ENCODE measurements at regions not wholly inside any gene's neighbourhood (a gene's known extent, or its start where the extent isn't known, plus 50 kb on each side); places are given as distances from the start of the nearest gene placed in this dataset.

- no peak for TF ChIP-seq CTCF (IDR thresholded peaks at IDR 0.05; ENCODE audit: low read depth, low read length)
- TF ChIP-seq MAX (IDR thresholded peaks at IDR 0.05; ENCODE audit: low read depth, low read length), result no peak
- TF ChIP-seq POLR2A (IDR thresholded peaks at IDR 0.05; ENCODE audit: extremely low read depth, insufficient read length), result no peak
Observed at GRCh38 chr22:49294656-49295464, 532.8 kb downstream of the BRD1 start.

All from NB4 (cell line).